DMS 273 (cell line): ENCODE measurements at regions not wholly inside any gene's neighbourhood (a gene's known extent, or its start where the extent isn't known, plus 50 kb on each side); places are given as distances from the start of the nearest gene placed in this dataset.

ENCODE experiments used
- DNase-seq: peaks from one replicate; lab custom pipeline; 2025; ENCODE audit not compliant: unreplicated experiment; lab: John Stamatoyannopoulos, UW

DNA sequence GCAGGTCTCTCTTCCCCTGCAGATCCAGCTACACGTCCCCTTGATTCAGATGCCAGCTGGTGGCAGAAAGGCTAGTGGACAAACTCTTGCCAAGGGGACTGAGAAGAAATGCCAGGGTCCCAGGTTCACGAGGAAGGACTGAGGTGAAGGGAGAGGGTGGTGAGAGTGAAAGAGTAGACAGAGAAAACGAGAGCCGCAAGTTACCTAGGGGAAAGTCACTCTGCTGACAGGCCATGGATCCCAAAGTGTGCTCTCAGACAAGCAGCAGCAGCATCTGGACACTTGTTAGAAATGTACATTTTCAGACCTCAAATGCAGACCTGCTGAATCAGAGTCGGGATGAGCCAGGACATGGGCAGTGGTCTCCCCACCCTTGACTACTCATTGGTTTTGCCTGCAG lies 192.3 kb downstream of the FGFR2 start:
- peak; percentile 20 for DNase-seq

- no peak for DNase-seq
Measured at GRCh38 chr10:121406823-121407545, 191.3 kb downstream of the FGFR2 start.

- DNase-seq = no peak
Measured at GRCh38 chr10:121409466-121410104, 188.7 kb downstream of the FGFR2 start.

- DNase-seq = peak; percentile 30
Measured at GRCh38 chr10:121411004-121411403, 187.2 kb downstream of the FGFR2 start.

- no peak for DNase-seq
Measured at GRCh38 chr10:121413951-121414350, 184.3 kb downstream of the FGFR2 start.

DNA sequence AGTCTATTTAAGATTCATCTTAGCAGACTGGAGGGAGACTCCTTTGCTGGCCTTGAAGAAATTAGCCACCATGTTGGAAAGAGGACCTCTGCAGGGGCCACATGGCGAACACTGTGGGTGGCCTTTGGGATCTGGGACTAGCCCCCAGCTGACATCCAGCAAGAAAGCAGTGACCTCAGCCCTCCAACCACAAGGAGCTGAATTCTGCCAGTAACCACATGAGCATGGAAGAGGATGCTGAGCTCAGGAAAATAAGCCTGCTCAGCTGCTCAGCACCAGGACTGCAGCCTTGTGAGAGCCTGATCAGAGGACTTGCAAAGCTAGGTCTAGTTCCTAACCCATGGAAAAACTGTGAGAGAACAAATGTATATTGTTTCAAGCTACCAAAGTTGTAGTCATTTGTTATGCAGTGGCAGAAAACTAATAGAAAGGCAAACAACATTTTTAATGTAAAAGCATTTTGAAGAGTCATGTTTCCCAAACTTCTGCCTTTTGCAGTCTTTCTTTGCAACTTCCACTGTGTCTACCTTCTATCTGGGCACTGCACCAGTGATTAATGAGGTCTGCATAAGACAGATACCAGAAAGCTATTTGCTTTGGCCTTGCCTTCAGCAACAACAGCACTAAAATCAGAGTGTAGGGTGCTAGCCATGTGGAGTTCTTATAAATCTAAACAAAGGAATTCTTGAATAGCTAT lies 183.7 kb downstream of the FGFR2 start:
- DNase-seq = no peak

GRCh38 chr10:121415063-121415399 lies 183.2 kb downstream of the FGFR2 start:
- DNase-seq = no peak

DNA sequence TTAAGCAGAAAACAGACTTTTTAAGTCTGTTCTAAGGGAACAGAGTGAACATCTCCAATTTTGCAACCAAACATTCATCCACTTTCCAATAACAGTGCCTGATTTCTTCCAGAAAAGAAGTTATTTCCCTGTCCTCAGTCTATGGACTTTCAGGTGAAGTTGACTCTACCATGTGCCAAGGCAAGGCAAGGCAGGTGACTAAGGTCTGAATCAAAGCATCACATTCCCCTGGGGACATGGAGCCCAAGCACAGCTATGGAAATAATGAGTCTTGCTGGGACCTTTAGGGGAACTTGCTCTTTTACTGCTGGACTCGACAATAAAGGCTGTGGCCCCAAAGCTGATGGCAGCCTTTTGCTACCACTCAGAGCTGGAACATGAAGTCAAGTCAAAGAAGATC lies 182.2 kb downstream of the FGFR2 start:
- no peak for DNase-seq

DNA sequence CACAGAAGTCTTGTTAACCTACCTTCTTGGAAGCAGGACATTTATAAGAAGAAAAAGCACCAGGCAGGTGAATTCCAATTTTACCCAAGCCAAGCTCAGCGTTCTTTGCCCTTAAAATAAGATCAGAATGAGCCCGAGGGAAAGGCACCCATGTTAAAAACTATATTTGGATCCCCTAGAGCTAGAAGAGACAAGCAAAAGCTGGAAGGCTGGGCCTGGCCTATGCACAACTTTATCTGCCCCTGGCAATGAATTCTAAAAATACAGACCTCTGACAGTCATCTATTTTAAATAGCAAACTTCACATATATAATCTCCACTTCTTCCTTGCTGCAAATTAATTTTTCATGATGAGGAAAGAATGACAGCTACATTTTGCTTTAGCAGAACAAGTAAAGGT lies 180.9 kb downstream of the FGFR2 start:
- DNase-seq = no peak

- DNase-seq = no peak
Measured at GRCh38 chr10:121418126-121418777, 180.0 kb downstream of the FGFR2 start.

DNA sequence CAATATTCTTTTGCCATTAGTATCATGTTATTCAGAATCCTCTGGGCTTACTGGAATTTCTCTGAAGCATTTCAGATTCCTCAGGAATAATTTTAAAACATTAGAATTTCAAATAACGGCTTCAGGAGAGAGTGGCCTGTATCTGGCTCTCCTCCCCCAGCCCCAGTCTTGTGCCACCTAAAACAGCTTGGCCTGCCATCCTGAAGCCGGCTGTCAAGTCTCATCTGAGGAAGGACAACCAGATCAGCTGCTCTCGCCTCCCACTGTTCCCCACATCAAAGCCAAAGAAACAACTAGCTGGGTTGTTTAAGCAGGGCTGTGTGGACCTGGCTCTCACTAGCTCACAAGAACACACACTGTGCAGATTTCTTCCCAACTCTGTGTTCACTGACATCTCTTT lies 178.2 kb downstream of the FGFR2 start:
- no peak for DNase-seq

GRCh38 chr10:121422096-121422495 lies 176.1 kb downstream of the FGFR2 start:
- no peak for DNase-seq

GRCh38 chr10:121425623-121426022 lies 172.6 kb downstream of the FGFR2 start:
- no peak for DNase-seq

- peak; percentile 35 for DNase-seq
Measured at GRCh38 chr10:121426307-121426706, 171.9 kb downstream of the FGFR2 start.
